ENCODE measurements at regions not wholly inside any gene's neighbourhood (a gene's known extent, or its start where the extent isn't known, plus 50 kb on each side); places are given as distances from the start of the nearest gene placed in this dataset.

DNA sequence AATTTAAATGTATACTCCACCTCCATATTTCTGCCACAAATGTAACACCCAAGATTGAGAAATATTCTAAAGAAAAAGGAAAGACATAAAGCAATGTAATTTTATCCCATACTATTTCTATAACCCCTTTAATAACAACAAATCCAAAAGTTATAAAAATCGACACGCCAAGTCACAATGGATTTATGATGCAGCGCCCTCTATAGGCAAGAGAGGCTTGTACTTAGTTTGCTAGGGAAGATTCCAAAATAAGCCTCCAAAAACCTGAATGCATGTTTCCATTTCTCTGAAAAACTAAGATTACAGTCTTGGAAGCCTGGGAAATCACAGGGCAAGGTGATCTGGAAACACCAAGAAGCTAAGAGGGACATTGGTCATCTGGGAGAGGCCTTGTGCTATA is 1389.3 kb downstream of the CDY2B start:
- TF ChIP-seq POLR2A (IDR thresholded peaks at IDR 0.05; ENCODE audit: low read depth, low read length) (no peak), POLR2AphosphoS5 (IDR thresholded peaks at IDR 0.05; ENCODE audit: low read depth, low read length) (no peak), TAF1 (IDR thresholded peaks at IDR 0.05; ENCODE audit: low read depth, low read length) (no peak), PAX5 (IDR thresholded peaks at IDR 0.05; ENCODE audit: insufficient read depth, low read length, severe bottlenecking) (no peak), POU2F2 (IDR thresholded peaks at IDR 0.05; ENCODE audit: low read depth, low read length) (no peak), SPI1 (IDR thresholded peaks at IDR 0.05; ENCODE audit: low read depth, low read length) (no peak)

Measured in GM12891 (cell line).